Epidermal melanocyte (primary cell): ENCODE measurements at regions not wholly inside any gene's neighbourhood (a gene's known extent, or its start where the extent isn't known, plus 50 kb on each side); places are given as distances from the start of the nearest gene placed in this dataset.

Experiments
- DNase-seq: peaks from one replicate; pipeline ENCODE4 v3.0.0; 2011; ENCODE audit warnings: low spot score; ENCODE audit not compliant: insufficient read length

DNA sequence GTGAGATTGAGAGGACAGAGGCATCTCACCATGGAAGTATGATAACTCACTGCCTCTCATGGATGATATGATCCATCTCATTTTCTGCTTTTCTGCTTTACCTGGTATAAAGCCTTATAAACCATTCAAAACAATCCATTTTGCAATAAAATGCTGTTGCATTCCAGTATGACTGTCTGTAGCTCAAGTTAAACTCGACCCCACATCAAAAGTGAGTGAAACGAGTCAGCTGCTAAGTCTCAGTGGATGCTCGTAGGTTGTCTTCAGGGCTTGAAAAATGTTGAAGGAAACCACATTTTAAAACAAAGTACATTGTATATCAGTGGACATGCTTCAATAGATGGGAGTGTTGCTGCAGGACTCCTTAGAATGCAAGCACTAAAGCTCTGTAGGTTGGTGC lies 839.0 kb downstream of the TUSC7 start:
- no peak for DNase-seq

DNA sequence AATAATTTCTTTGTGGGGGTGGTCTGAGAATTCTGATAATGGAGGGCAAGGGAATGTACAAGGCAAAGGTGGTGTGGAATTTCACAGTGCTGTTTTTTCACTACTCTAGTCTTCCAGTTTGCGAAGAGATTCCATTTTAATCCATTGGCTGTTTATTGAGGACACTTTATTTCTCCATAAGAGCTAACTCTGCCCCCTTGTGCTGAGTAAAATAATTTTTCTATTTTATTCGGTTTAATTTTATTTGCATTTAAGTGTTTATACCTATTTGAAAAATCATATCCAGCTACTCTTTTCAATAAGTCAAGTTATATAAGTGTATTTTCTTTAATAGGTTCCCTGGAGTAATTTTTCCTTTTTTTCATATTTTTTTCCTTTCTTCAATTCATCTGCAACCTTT lies 840.1 kb downstream of the TUSC7 start:
- DNase-seq, result no peak

DNA sequence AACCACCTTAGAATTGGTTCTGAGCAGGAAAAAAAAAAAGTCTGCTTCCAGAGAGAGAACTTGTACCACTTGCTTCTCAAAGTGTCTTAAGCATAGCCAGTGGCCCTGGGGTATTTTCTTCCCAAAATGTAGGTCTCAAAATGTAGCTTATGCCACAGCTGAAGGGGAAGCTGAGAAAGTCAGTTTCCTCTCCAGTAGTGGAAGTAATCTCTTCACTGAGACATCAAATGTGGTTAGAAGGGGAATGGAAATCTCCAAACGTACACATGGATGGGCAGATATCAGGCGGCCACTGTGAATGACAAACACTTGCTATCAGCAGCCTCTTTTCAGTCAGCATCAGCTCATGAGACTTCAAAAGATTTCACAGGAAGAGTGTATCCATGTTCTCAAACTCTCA lies 841.2 kb downstream of the TUSC7 start:
- no peak for DNase-seq

DNA sequence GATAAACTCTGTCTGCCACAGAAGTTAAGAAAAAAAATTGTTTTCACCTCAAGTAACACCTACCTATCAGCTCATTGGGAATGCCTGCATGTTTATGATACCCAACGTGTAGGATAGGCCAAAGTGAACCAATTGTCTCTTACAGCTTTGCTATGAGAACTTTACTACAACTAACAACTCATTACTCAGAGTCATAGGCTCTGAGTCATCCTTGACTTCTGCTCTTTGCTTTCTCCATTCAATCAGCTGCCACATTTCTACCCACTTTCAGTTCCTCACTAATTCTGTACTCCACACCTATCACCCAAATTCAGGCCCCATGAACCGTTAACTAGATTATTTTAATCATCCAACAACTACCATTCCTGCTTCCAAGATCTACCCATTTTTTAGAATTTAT lies 843.9 kb downstream of the TUSC7 start:
- no peak for DNase-seq

DNA sequence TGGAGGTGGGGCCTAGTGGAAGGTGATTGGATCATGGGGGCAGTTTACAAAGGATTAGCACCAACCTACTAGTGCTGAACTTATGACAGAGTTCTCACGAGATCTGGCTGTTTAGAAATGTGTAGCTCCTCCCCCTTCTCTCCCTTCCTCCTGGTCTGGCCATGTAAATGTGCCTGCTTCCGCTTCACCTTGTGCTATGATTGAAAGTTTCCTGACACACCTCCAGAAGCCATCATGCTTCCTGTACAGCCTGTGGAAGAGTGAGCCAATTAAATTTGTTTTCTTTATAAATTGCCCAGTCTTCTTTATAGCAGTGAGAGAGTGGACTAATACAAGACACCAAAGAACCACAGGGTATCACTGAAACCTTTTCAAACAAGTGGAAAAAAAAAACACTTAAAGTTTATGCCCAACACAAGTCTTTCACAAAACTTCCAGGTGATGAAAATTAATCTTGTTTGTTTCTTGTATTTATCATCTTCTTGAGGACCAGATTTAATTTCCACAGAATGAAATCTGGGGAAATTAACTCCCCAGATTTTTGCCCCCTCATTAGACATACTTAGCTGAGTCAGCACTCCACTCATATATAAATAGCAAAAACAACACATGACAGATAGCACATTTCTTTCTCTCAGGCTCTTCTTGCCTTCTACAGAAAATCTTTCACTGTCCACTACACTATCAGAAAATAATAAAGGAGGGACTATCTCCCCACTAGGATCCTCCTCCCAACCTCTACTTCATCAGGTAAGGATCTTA lies 847.2 kb downstream of the TUSC7 start:
- no peak for DNase-seq

DNA sequence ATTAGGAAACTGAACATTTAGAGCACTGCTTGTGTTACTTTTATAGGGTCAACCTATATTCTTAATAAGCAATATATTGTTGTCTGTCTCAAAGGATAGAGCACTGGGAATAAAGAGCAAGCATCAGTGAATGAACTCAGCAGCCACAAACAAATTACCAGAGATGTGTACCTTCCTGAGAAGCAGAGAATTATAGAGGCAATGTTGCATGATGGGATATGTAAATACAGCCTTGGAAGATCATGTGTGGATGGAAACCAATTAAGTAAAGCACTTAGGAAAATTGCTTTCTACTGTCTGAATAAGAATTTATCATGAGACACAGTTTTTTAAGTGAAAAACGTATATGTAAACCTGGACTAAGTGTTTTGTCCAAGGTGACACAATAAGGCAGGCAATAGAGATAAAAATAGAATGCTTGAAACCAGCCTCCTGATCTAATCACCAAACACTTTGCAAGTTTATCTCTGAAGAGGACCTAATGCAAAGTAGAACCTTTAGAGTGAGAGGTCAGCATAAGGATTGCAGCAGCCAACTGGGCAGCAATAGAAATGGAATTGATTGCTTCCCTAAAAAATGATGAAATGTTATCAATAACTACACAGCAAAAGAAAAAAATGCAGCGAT lies 848.0 kb downstream of the TUSC7 start:
- DNase-seq, result no peak

DNA sequence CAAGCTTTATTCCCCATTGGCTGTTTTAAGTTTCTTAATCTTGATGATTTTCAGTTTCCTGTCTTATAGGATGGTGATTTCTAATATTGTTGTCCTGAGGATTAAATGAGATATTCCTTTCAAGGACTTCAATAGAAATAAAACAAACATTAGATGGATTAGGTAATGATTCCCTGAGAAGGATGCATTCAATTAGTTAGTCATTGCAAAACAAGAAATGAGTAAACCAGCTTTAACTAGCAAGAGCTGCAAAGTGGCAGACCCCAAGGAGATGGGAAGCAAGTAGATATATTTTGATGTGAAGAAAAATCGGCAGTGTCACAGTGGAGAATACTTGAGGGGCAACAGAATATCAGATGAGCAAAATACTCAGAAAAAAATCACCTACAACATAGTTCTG lies 849.1 kb downstream of the TUSC7 start:
- no peak for DNase-seq

DNA sequence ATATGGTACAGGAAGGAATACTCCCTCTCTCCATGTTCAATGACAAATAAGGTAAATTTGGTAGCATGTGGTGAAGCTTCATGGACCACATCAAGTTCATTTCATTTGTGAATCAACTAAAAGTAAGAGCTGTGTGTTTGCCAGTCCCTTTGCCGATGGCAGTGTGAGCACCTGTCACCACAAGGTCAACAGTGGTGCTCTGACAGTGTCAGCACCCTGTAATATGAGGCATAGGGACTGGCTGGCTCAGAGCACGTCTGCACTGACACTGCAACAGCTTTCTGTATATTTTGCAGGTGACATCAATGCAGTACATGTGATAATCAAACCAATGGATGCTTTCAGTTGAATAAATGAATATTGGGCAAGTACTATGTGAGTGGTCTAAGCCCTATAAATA lies 852.4 kb downstream of the TUSC7 start:
- DNase-seq, result no peak

DNA sequence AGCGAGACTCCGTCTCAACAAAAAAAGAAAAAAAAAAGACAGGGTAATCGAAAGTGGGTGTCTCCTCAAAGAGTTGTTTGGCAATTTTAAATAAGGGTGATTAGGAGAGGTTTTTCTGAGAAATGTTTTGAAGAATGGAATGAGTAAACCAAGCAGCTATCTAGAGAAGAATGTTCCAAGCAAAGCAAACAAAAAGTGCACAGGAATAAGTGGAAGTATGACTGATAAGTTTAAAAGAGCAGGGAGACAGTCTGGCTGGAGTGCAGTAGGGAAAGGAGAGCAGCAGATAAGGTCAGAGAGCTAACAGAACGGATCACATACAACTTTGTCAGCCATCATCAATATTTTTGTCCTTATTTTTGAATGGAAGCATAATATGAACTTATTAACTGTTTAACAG lies 853.5 kb downstream of the TUSC7 start:
- no peak for DNase-seq

DNA sequence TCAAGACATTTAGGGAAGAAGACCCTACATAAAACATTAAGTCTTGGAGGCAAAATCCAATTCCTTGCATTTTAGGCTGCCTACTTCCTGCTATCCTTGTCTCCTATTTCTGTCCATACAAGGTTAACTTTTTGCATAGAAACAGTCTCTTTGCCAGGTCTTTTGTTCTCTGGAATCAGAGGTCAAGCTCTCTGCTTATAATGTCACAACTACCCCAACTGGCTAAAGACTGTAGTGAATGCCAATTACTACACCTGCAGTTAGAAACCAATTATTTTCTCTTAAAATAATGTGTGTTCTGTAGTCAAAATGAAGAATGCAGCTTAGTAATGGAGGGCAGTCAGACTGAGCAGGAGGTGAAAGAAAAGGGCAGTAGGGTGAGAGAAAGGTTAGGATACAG lies 856.2 kb downstream of the TUSC7 start:
- no peak for DNase-seq

DNA sequence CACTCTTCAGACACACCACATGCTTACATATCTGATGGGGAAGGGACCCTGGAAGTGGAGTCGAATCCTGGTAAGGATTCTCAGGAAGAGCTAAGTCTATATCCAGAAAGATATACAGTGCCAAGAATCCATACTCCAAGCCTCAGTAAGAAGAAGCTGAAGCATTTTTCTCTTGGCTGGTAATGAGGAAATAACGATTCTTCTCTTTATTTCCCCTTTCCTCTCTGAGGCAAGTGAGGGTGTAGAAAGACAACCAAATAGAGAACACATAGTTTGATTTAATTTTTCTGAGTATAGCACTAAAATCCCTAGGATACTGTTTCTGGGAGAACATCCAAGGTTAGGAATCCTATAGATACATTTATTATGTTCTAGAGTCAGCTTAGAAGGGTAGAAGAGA lies 857.3 kb downstream of the TUSC7 start:
- DNase-seq, result no peak

DNA sequence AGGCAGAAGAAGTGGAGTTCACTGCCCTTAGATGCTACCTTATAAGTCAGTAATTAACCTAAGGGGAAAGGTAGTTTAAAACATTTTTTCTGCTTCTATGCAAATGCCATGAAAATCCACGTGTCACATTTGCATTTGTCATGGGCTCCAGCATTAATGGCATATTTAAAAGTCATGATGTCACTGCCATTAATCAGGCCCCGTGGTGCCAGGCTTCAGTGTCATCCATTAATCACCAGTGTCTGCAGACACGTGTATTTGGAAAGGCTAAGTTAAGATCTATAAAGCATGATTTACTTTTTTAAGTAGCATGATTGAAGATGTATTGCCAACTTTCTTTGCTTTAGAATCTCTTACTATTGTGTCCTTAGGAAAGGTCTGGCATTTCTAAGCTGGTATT lies 857.8 kb downstream of the TUSC7 start:
- DNase-seq, result no peak

DNA sequence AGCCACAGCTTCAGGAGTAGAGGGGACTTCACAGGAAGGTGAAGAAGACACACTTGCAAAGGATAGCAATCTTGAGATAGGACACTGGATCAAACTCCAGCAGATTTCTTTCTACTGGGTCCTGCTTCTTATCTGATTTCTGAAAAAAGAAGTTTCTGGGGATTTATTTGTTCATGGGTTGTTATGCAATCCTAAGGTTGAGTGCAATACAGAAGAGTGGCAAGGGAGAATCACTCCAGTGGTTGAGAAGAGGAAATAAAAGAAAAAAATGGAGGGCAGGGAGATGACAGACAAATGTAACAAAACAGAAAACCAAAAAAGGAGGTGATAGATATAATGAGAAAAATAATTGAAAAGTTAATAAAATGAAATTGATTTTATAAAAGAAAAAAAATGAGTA lies 858.3 kb downstream of the TUSC7 start:
- DNase-seq, result no peak

DNA sequence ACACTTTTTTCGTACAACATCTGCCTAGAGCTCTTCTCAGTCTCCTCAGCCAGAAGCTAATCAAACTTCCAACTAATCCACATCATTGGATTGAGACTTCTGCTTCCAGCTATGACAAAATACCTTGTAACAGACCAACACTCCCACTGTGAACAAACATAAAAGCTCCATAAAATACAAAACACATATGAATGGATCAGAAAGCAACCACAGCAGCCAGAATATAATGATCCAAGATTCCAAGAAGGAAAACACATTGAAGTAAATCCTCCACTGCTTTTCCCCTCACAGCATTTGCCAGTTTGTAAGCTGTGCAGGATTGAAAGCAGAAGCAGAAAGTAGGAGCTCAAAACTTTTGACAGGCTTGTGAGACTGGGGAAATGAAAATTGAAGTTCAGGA lies 863.2 kb downstream of the TUSC7 start:
- DNase-seq, result no peak

DNA sequence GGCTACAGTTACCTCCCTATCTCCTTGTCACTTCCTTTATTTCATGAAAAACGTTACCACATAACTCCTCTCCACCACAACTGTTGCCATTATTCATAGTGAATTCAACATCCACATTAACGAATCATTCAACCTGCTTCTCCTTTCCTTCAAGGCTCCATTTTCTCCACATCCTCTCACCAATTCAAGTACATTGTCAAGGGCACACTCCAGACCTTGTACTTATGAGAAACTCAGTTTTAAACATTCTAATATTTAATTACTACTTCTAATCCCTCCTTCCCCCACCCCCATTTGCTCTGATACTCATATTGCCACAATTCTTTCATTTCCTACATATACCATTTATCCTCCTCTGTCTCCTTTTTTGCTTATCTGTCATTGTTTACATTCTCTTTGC lies 871.2 kb downstream of the TUSC7 start:
- no peak for DNase-seq

DNA sequence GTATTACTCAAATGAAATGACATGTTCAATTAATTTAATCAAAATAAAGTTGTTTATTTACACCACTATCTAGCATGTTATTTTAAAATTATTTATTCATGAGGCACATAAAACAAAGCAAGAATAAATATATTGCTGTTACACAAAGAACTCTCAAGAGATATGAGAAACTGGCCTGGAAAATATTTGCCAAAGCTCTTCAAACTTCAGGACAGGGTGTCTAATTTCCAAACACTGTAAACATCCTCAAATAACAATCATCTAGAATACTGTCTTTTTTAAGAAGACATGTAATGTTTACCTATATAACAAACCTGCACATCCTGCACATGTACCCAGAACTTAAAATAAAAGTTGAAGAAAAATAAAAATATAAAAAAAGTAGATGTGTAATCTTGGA lies 876.6 kb downstream of the TUSC7 start:
- DNase-seq, result no peak

DNA sequence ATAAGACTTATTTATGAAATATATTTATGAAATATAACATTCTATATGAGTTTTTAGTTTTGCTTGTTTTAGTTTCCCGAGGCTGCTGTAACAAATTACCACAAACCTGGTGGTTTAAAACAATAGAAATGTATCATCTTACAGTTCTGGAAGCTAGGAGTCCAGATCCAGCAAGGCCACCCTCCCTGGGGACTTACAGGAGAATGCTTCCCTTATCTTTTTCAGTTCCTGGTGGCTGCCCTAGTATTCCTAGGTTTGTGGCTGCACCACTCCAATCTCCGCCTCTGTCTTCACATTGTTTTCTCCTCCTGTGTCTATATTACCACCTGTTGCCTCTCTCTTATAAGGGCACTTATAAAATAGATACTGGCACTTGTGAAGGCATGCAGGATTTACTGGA lies 877.8 kb downstream of the TUSC7 start:
- no peak for DNase-seq

DNA sequence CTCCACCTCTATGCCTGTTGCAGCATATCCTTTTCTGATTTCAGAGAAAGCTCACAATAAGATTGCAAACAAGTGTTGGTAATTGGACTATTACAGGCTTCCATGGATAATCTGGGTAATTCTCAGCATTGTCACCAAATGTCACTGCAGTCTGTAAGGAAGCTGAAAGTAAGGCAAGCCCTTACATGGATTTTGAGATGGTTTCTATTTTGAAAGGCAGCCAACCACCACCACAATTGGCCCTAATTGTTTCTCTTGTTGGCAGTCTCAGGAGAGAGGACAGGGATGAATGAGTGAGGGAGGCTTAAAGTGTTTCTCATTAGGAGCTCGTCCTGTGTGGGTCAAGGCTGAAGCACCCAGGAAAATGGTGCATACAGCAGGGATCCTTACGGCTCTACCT lies 879.9 kb downstream of the TUSC7 start:
- no peak for DNase-seq

DNA sequence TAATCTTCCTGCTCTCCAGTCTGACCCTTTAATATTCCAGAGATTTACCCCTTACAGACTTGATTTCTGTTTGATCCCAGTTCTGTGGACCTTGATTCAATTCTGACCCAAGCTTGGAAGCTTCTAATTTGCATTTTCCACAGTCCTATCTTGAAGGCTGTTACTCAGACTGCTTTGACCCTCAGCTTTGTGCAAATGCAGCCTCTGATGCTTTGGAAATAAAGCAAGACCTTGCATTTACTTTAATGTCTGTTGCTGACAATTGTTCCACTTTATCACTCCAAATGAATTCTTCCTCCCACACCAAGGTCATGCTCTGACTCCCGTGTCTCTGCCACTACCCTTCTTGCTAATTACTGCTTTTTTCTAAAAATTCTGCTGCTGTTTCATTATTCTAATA lies 886.0 kb downstream of the TUSC7 start:
- no peak for DNase-seq

DNA sequence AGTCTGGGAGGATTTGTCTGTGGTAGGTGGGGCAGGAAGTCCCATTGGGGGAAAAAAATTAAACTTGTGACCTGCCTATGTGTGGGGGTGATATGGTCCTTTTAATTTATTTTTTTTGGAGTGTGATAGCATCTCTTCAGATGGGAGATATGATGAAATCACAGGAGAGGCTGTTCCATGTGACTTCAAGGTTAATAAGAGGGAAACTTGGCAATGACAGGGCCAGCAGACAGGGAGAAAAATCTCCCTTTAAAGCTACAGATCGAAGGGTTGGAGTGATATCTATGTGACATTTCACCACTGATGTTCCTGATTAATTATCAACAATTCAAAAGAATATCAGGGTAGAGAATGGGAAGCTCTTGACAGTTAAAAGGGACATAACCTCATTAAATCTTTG lies 886.9 kb downstream of the TUSC7 start:
- DNase-seq, result no peak

DNA sequence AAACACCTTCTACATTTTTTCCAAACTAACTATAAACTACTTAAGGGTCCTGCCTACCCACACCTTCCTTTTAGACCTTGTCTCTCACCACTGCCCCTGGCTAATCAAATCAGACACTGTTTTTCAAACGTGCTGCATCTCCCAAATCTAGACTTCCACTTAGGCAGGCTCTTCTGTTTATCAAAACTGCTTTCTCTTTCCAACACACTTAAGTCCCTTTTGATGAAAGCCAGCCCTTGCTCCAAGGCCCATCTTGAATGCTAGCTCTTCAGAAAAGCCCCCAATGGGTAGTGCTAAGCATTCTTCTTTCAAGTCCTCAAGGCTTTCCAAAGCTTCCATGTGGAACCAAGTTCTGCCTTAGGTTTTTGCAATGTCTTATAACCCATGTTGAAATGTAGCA lies 888.3 kb downstream of the TUSC7 start:
- DNase-seq, result no peak

DNA sequence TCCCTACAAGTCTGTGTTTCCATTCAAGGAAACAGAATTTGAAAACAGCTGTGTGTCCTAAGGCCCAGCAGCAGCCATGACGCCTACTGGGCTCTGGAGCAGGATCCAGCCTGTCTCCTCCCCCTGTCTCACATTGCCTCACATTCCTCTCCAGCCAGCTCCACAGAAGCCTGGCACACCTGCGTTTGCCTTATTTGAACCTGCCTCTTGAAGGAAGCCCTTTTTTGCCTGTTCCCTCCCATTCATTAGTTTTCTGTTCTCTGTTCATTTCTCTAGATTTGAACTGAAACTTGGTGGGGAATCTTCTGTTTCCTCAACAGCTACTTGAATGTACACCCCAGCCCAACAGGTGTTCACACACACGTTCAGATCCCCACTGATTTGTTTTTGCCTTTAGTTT lies 890.5 kb downstream of the TUSC7 start:
- no peak for DNase-seq

DNA sequence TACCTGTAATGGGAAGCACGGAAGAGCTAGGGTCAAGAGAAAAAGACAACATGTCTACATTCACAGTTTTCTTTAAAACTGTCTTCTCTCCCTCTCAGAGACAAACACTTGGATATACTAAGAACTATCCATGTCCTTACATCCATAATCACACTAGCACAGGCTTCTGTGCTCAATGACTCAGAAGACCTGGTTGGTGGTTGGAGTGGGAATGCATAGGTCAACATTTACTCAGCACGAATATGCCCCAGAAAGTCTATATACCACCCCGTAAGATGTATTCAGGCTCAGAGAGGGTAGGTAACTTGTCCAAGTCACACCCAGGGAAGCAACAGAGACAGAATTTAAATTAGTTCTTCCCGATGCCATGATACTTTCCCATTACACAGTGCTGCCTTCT lies 891.1 kb downstream of the TUSC7 start:
- no peak for DNase-seq
